ENCODE measurements at regions not wholly inside any gene's neighbourhood (a gene's known extent, or its start where the extent isn't known, plus 50 kb on each side); places are given as distances from the start of the nearest gene placed in this dataset.

DNA sequence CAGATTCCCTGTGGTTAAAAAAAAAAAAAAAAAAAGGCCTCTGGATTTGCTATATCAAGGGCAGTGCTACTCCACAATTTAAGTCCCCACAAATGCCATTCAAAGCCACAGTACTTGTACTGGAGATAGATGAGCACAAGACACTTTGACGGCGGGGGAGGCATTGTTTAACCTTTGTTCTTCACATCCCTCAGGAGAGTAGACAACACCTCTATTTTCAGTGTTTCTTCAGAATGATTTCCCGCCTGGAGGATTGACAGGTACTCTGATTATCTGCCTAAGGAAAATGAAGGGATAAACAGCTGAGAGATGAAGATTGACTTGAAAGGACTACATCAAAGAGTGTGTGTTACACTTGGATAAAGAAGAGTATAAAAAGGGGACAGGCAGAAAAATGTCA is 58.7 kb downstream of the OTOL1 start:
- intact Hi-C loops (cut with micrococcal nuclease) = no loop called here
- H3K4me1 Mint-ChIP-seq (ENCODE audit: low read depth) = no peaks in the 10 kb centered on the region
- H3K4me3 Mint-ChIP-seq = no peak overlapping the region
- no peaks in the 10 kb centered on the region for H3K9me3 Mint-ChIP-seq
- H3K27ac Mint-ChIP-seq = no peak overlapping the region
- no peaks in the 10 kb centered on the region for H3K27me3 Mint-ChIP-seq
- no peaks in the 10 kb centered on the region for H3K36me3 Mint-ChIP-seq (ENCODE audit: low read depth)

DNA sequence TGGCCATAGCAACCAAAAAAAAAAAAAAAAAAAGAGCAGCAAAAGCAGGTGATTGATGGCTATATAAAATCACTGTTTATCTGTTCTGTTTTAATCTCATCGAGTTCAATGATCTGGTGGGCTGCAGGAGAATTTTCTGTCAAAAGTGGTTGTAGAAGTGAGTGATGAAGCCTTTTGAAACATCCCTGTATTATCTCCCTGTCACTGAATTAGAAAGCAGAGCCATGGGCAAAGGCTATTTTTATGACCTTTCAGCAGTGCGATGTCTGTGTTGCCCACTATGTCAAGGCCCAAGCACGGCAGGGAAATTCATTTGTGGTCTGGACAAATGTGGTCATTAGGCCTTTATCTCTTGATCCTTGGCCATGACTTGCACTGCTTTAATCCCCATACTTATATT is 59.9 kb downstream of the OTOL1 start:
- H3K27me3 Mint-ChIP-seq = no peaks in the 10 kb centered on the region
- H3K4me3 Mint-ChIP-seq = no peak overlapping the region
- intact Hi-C loops (cut with micrococcal nuclease) = no loop called here
- H3K9me3 Mint-ChIP-seq = no peaks in the 10 kb centered on the region
- no peaks in the 10 kb centered on the region for H3K4me1 Mint-ChIP-seq (ENCODE audit: low read depth)
- H3K27ac Mint-ChIP-seq = no peak overlapping the region
- no peaks in the 10 kb centered on the region for H3K36me3 Mint-ChIP-seq (ENCODE audit: low read depth)

- Mint-ChIP-seq H3K4me1 (ENCODE audit: low read depth) (no peaks in the 10 kb centered on the region), H3K9me3 (no peaks in the 10 kb centered on the region), H3K27ac (no peak overlapping the region), H3K36me3 (ENCODE audit: low read depth) (no peaks in the 10 kb centered on the region), H3K4me3 (no peak overlapping the region), H3K27me3 (no peaks in the 10 kb centered on the region)
- intact Hi-C loops (cut with micrococcal nuclease) = no loop called here
Measured at GRCh38 chr3:161556941-161557340, 60.3 kb downstream of the OTOL1 start.

DNA sequence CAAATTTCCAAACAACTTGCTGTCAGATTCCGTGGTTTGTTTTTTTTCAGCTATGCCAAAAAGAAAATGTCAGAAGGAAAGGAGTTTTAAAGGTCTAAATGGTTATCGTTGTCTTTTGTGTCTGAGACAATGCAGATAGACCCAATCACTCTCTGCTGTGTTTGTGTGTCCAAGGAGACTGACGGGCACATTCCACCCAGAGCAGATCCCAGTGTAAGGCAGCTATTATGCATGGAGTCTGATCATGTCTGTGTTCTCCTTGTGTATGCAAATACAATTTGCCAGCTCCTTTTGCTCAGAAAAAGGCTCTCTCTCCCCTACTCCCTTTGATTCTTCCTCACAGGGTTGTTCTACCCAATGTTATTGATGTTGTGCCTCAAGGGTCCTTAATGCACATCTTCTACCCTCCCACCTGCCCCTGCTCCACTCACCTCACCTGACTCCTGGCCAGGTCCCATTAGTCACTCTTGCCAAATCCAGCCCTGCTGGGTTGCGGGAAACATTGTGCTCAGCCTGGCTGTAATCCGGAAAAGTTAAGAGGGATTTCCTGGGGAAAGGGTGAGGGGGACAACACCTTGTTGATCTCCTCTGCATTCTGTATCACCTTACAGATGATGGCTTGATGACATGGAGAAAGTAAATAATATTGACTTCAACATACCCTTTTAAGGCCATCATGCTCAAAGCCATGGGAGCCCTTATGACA is 61.0 kb downstream of the OTOL1 start:
- intact Hi-C loops (cut with micrococcal nuclease) = no loop called here
- Mint-ChIP-seq H3K27me3 (no peaks in the 10 kb centered on the region), H3K9me3 (no peaks in the 10 kb centered on the region), H3K36me3 (ENCODE audit: low read depth) (no peaks in the 10 kb centered on the region), H3K4me1 (ENCODE audit: low read depth) (no peaks in the 10 kb centered on the region), H3K27ac (no peak overlapping the region), H3K4me3 (no peak overlapping the region)

GRCh38 chr3:161558236-161558635 is 61.6 kb downstream of the OTOL1 start:
- Mint-ChIP-seq H3K27ac (no peak overlapping the region), H3K9me3 (no peaks in the 10 kb centered on the region), H3K4me3 (no peak overlapping the region), H3K27me3 (no peaks in the 10 kb centered on the region), H3K36me3 (ENCODE audit: low read depth) (no peaks in the 10 kb centered on the region), H3K4me1 (ENCODE audit: low read depth) (no peaks in the 10 kb centered on the region)
- intact Hi-C loops (cut with micrococcal nuclease) = no loop called here

- H3K36me3 Mint-ChIP-seq (ENCODE audit: low read depth) = no peaks in the 10 kb centered on the region
- no peak overlapping the region for H3K4me3 Mint-ChIP-seq
- no peaks in the 10 kb centered on the region for H3K4me1 Mint-ChIP-seq (ENCODE audit: low read depth)
- H3K27ac Mint-ChIP-seq = no peak overlapping the region
- H3K27me3 Mint-ChIP-seq = no peaks in the 10 kb centered on the region
- H3K9me3 Mint-ChIP-seq = no peaks in the 10 kb centered on the region
- intact Hi-C loops (cut with micrococcal nuclease) = no loop called here
Measured at GRCh38 chr3:161559177-161559998, 62.8 kb downstream of the OTOL1 start.

DNA sequence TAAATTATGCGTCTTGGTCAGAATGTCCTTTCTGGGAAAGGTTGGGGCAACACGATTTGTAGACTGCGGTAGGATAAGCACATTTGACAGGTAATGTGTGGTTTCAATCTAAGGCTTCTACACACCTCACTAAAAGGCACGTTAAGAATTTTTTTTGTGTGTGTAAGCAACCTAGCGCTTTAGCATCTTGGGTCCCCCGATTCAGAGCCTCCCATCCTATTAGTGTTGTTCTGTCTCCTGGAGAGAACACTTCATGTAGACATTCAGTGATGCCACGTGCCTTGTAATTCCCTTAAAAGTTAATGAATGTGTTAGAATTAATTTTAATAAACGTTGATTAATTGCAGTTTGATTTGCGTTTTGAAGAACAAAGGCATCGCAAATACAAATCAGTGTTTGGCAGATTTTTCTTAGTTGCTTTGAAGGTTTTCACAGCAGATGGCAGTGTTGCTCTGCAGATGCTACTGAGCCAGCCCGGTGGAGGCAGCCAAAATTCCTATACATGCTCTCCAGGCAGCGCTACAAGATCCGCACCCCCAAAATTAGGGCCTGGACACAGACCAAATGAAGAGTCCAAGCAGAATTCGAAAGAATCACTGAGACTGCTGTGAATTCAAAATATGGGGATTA is 63.5 kb downstream of the OTOL1 start:
- intact Hi-C loops (cut with micrococcal nuclease) = loop anchor here (5.0 kb wide), 1 partner anchor 1932 kb away; no protein-coding TSS in a partner anchor
- Mint-ChIP-seq H3K27ac (no peak overlapping the region), H3K4me1 (ENCODE audit: low read depth) (no peaks in the 10 kb centered on the region), H3K36me3 (ENCODE audit: low read depth) (no peaks in the 10 kb centered on the region), H3K27me3 (no peaks in the 10 kb centered on the region), H3K9me3 (no peaks in the 10 kb centered on the region), H3K4me3 (no peak overlapping the region)

- Mint-ChIP-seq H3K27me3 (no peaks in the 10 kb centered on the region), H3K4me3 (no peak overlapping the region), H3K36me3 (ENCODE audit: low read depth) (no peaks in the 10 kb centered on the region), H3K4me1 (ENCODE audit: low read depth) (no peaks in the 10 kb centered on the region), H3K27ac (no peak overlapping the region), H3K9me3 (no peaks in the 10 kb centered on the region)
- intact Hi-C loops (cut with micrococcal nuclease) = no loop called here
Measured at GRCh38 chr3:161567577-161568361, 71.2 kb downstream of the OTOL1 start.

- Mint-ChIP-seq H3K4me1 (ENCODE audit: low read depth) (no peaks in the 10 kb centered on the region), H3K36me3 (ENCODE audit: low read depth) (no peaks in the 10 kb centered on the region), H3K27me3 (no peaks in the 10 kb centered on the region), H3K4me3 (no peak overlapping the region), H3K27ac (no peak overlapping the region), H3K9me3 (no peaks in the 10 kb centered on the region)
- intact Hi-C loops (cut with micrococcal nuclease) = no loop called here
Measured at GRCh38 chr3:161568671-161569070, 72.1 kb downstream of the OTOL1 start.

- no peak overlapping the region for H3K4me3 Mint-ChIP-seq
- no peaks in the 10 kb centered on the region for H3K4me1 Mint-ChIP-seq (ENCODE audit: low read depth)
- no peak overlapping the region for H3K27ac Mint-ChIP-seq
- no peaks in the 10 kb centered on the region for H3K36me3 Mint-ChIP-seq (ENCODE audit: low read depth)
- no peaks in the 10 kb centered on the region for H3K9me3 Mint-ChIP-seq
- H3K27me3 Mint-ChIP-seq = no peaks in the 10 kb centered on the region
- intact Hi-C loops (cut with micrococcal nuclease) = no loop called here
Measured at GRCh38 chr3:161571951-161572350, 75.3 kb downstream of the OTOL1 start.

DNA sequence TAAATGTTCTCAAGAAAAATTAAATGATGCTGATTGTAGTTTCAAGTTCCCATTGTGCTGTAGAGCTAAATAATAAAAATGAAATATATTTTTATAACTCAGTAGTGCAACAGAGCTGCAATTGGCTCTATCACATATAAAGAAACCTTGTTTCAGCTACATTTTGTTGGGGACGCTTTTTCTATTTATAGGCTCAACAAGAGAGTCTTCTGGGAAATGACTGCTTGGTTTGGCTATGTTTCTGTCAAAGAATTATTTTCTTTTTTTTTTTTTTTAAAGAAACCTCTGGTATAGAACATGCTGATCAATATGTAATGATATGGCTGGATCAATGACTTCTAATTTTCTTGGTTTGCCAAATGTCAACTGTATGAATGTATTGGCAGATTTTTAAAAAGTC is 76.5 kb downstream of the OTOL1 start:
- intact Hi-C loops (cut with micrococcal nuclease) = no loop called here
- Mint-ChIP-seq H3K4me3 (no peak overlapping the region), H3K27me3 (no peaks in the 10 kb centered on the region), H3K27ac (no peak overlapping the region), H3K36me3 (ENCODE audit: low read depth) (no peaks in the 10 kb centered on the region), H3K4me1 (ENCODE audit: low read depth) (no peaks in the 10 kb centered on the region), H3K9me3 (no peaks in the 10 kb centered on the region)

GRCh38 chr3:161575901-161576300 is 79.3 kb downstream of the OTOL1 start:
- H3K4me1 Mint-ChIP-seq (ENCODE audit: low read depth) = no peaks in the 10 kb centered on the region
- H3K36me3 Mint-ChIP-seq (ENCODE audit: low read depth) = no peaks in the 10 kb centered on the region
- H3K4me3 Mint-ChIP-seq = no peak overlapping the region
- no peaks in the 10 kb centered on the region for H3K27me3 Mint-ChIP-seq
- H3K27ac Mint-ChIP-seq = no peak overlapping the region
- intact Hi-C loops (cut with micrococcal nuclease) = no loop called here
- H3K9me3 Mint-ChIP-seq = no peaks in the 10 kb centered on the region

GRCh38 chr3:161576311-161576710 is 79.7 kb downstream of the OTOL1 start:
- Mint-ChIP-seq H3K4me3 (no peak overlapping the region), H3K9me3 (no peaks in the 10 kb centered on the region), H3K27me3 (no peaks in the 10 kb centered on the region), H3K27ac (no peak overlapping the region), H3K36me3 (ENCODE audit: low read depth) (no peaks in the 10 kb centered on the region), H3K4me1 (ENCODE audit: low read depth) (no peaks in the 10 kb centered on the region)
- intact Hi-C loops (cut with micrococcal nuclease) = no loop called here

All from dendritic cell treated with granulocyte-macrophage colony-stimulating factor and Interleukin-4, amounts not matched to agents 40 ng/mL and 50 ng/mL, for 4 days (primary cell).